ENCODE measurements at regions not wholly inside any gene's neighbourhood (a gene's known extent, or its start where the extent isn't known, plus 50 kb on each side); places are given as distances from the start of the nearest gene placed in this dataset.

- intact Hi-C loops (cut with micrococcal nuclease): no loop called here
- Histone ChIP-seq H3K9me1 (ENCODE audit: insufficient read depth, low read length) (no peaks in the 10 kb centered on the region), H3K4me1 (ENCODE audit: control insufficient read depth, insufficient read depth, low read length) (no peaks in the 10 kb centered on the region), H2BK20ac (ENCODE audit: low read depth, low read length) (no peak overlapping the region), H2BK5ac (ENCODE audit: low read depth, low read length, poor library complexity, severe bottlenecking) (no peak overlapping the region), H2AK9ac (replicated peaks; ENCODE audit: low read depth, low read length, poor library complexity) (no peak overlapping the region), H3K18ac (ENCODE audit: low read depth, low read length) (no peak overlapping the region), H4K8ac (ENCODE audit: low read depth in 2 of 2, low read length in 2 of 2) (no peak overlapping the region), H3K23ac (ENCODE audit: low read depth, low read length) (no peak overlapping the region), H2BK120ac (ENCODE audit: low read depth, low read length) (no peak overlapping the region), H3K79me1 (ENCODE audit: low read depth in 1 of 2, low read length in 2 of 2) (no peaks in the 10 kb centered on the region), H3K4me2 (ENCODE audit: low read depth, low read length) (no peak overlapping the region), H4K91ac (ENCODE audit: insufficient read depth, low read depth, low read length) (no peak overlapping the region), H3K36me3 (ENCODE audit: control insufficient read depth, insufficient read depth, low read length) (no peaks in the 10 kb centered on the region), H3K9me3 (ENCODE audit: control insufficient read depth, insufficient read depth, low read length) (no peaks in the 10 kb centered on the region), H4K20me1 (ENCODE audit: insufficient read depth, low read length) (no peaks in the 10 kb centered on the region), H4K5ac (ENCODE audit: low read depth, low read length) (no peak overlapping the region), H3K4me3 (ENCODE audit: insufficient read depth, low read depth, low read length) (no peak overlapping the region), H3K27me3 (ENCODE audit: control insufficient read depth, insufficient read depth, low read length) (no peaks in the 10 kb centered on the region), H3K56ac (ENCODE audit: extremely low read depth, insufficient read depth, low read length) (no peak overlapping the region), H2BK15ac (ENCODE audit: low read depth, low read length) (no peak overlapping the region), H2AFZ (replicated peaks; ENCODE audit: low read length, poor library complexity) (no peak overlapping the region), H2AK5ac (ENCODE audit: low read depth, low read length) (no peak overlapping the region), H3K9ac (ENCODE audit: low read depth, low read length) (no peak overlapping the region), H3K14ac (replicated peaks; ENCODE audit: low read depth, low read length) (no peak overlapping the region; the same call in 1 of the 2 replicates), H3K4ac (ENCODE audit: low read depth, low read length) (no peak overlapping the region), H3K27ac (ENCODE audit: insufficient read depth, low read length) (no peak overlapping the region)
- WGBS, 2 experiments (ENCODE audit: extremely low coverage in 2 of 2, insufficient read length in 1 of 2): no CpG with 5 or more reads among the region's 1 CpG
- DNase-seq (no peak), ATAC-seq (ENCODE audit: low read depth) (no peak)
- dilution Hi-C loops (cut with HindIII; ENCODE audit: low sequenced_read_pairs, unreplicated experiment): no loop called here
- ChIA-PET POLR2A (ENCODE audit: unreplicated experiment) (no interaction called here), CTCF (no interaction called here)
- no TSS peak for BruUV-seq (replicated peaks)
- in situ Hi-C loops (cut with MboI; ENCODE audit: low sequenced_read_pairs): no loop called here
- TF ChIP-seq, protein P1, sequence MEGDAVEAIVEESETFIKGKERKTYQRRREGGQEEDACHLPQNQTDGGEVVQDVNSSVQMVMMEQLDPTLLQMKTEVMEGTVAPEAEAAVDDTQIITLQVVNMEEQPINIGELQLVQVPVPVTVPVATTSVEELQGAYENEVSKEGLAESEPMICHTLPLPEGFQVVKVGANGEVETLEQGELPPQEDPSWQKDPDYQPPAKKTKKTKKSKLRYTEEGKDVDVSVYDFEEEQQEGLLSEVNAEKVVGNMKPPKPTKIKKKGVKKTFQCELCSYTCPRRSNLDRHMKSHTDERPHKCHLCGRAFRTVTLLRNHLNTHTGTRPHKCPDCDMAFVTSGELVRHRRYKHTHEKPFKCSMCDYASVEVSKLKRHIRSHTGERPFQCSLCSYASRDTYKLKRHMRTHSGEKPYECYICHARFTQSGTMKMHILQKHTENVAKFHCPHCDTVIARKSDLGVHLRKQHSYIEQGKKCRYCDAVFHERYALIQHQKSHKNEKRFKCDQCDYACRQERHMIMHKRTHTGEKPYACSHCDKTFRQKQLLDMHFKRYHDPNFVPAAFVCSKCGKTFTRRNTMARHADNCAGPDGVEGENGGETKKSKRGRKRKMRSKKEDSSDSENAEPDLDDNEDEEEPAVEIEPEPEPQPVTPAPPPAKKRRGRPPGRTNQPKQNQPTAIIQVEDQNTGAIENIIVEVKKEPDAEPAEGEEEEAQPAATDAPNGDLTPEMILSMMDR (conservative IDR thresholded peaks at IDR 0.05; ENCODE audit: low read depth, low read length): no peak
- TF ChIP-seq, protein P2, sequence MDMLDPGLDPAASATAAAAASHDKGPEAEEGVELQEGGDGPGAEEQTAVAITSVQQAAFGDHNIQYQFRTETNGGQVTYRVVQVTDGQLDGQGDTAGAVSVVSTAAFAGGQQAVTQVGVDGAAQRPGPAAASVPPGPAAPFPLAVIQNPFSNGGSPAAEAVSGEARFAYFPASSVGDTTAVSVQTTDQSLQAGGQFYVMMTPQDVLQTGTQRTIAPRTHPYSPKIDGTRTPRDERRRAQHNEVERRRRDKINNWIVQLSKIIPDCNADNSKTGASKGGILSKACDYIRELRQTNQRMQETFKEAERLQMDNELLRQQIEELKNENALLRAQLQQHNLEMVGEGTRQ (IDR thresholded peaks at IDR 0.05; ENCODE audit: low read depth, low read length): no peak
- TF ChIP-seq CHD1 (IDR thresholded peaks at IDR 0.05; ENCODE audit: low read depth, low read length): no peak
- no peak for TF ChIP-seq MXI1 (IDR thresholded peaks at IDR 0.05; ENCODE audit: borderline replicate concordance, low read depth, low read length)
- TF ChIP-seq NFE2L2 (IDR thresholded peaks at IDR 0.05; ENCODE audit: low read depth, low read length): no peak
- TF ChIP-seq MAZ (IDR thresholded peaks at IDR 0.05; ENCODE audit: borderline replicate concordance, low read depth, low read length): no peak
- TF ChIP-seq MAFK (IDR thresholded peaks at IDR 0.05; ENCODE audit: low read depth, low read length): no peak
- TF ChIP-seq CEBPB (IDR thresholded peaks at IDR 0.05; ENCODE audit: low read depth, low read length): no peak
- TF ChIP-seq RFX5 (IDR thresholded peaks at IDR 0.05; ENCODE audit: low read depth, low read length): no peak
- no peak for TF ChIP-seq FOS (IDR thresholded peaks at IDR 0.05; ENCODE audit: low read depth, low read length)
- TF ChIP-seq RAD21 (IDR thresholded peaks at IDR 0.05; ENCODE audit: low read length): no peak
- TF ChIP-seq SMC3 (IDR thresholded peaks at IDR 0.05; ENCODE audit: low read depth, low read length): no peak
- TF ChIP-seq RCOR1 (IDR thresholded peaks at IDR 0.05; ENCODE audit: insufficient replicate concordance, low read length): no peak
- TF ChIP-seq, protein P3, sequence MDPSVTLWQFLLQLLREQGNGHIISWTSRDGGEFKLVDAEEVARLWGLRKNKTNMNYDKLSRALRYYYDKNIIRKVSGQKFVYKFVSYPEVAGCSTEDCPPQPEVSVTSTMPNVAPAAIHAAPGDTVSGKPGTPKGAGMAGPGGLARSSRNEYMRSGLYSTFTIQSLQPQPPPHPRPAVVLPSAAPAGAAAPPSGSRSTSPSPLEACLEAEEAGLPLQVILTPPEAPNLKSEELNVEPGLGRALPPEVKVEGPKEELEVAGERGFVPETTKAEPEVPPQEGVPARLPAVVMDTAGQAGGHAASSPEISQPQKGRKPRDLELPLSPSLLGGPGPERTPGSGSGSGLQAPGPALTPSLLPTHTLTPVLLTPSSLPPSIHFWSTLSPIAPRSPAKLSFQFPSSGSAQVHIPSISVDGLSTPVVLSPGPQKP (IDR thresholded peaks at IDR 0.05; ENCODE audit: borderline replicate concordance, low read depth, low read length): no peak
Observed at GRCh38 chr4:137394018-137394417, 138.3 kb downstream of the PCDH18 start.

All from IMR-90 (cell line).